Suprapubic skin (tissue), 4 donors: ENCODE measurements at regions not wholly inside any gene's neighbourhood (a gene's known extent, or its start where the extent isn't known, plus 50 kb on each side); places are given as distances from the start of the nearest gene placed in this dataset.
A peak's percentile ranks its signal among the peaks of the same experiment; 100 is the strongest.

ENCODE experiments used
- DNase-seq, 2 donors: peaks; one replicate each; pipeline ENCODE4 v3.0.0-alpha.2; 2019; ENCODE audit warnings: low spot score in 2 of 2
- H3K27ac ChIP-seq: fragments of 200-600 bp; sonication (generic); one replicate; pipeline ENCODE4 v1.5.1; 2019
- H3K27me3 ChIP-seq: fragments of 200-600 bp; sonication (generic); one replicate; pipeline ENCODE4 v1.5.1; 2019
- H3K36me3 ChIP-seq: fragments of 200-600 bp; sonication (generic); one replicate; pipeline ENCODE4 v1.5.1; 2019
- H3K4me1 ChIP-seq: fragments of 200-600 bp; sonication (generic); one replicate; pipeline ENCODE4 v1.5.1; 2019
- H3K4me3 ChIP-seq: fragments of 200-600 bp; sonication (generic); one replicate; pipeline ENCODE4 v1.5.1; 2019; ENCODE audit warnings: mild to moderate bottlenecking
- H3K9me3 ChIP-seq: fragments of 200-600 bp; sonication (generic); one replicate; pipeline ENCODE4 v1.5.1; 2019
- EP300 ChIP-seq: sonication (generic); formaldehyde crosslinking; IDR thresholded peaks from one replicate; pipeline ENCODE4 v1.6.1; 2017; ENCODE audit warnings: antibody characterized with exemption
- POLR2A ChIP-seq, 2 donors: fragments of 450-650 bp; IDR thresholded peaks; one replicate each; pipeline ENCODE4 v1.6.1; 2017; ENCODE audit warnings: antibody characterized with exemption in 2 of 2, mild to moderate bottlenecking in 2 of 2, moderate library complexity in 2 of 2
- POLR2AphosphoS5 ChIP-seq, 3 donors: sonication (generic); formaldehyde crosslinking; IDR thresholded peaks; one replicate each; pipeline ENCODE4 v1.6.1; 2017; ENCODE audit warnings: antibody characterized with exemption in 3 of 3
- WGBS: methylation state at CpG from one replicate; pipeline ENCODE4 v1.1.5; 2018; 5-methylcytosine and 5-hydroxymethylcytosine counted together
- TF ChIP-seq, protein P1 (sequence below), 2 donors: fragments of 200-600 bp in 1 of 2; fragments of 450-650 bp in 1 of 2; sonication (generic) in 1 of 2; IDR thresholded peaks; one replicate each; pipeline ENCODE4 v1.5.1; 2016 to 2019; ENCODE audit warnings: antibody characterized with exemption in 2 of 2, mild to moderate bottlenecking in 1 of 2, moderate library complexity in 1 of 2

DNA sequence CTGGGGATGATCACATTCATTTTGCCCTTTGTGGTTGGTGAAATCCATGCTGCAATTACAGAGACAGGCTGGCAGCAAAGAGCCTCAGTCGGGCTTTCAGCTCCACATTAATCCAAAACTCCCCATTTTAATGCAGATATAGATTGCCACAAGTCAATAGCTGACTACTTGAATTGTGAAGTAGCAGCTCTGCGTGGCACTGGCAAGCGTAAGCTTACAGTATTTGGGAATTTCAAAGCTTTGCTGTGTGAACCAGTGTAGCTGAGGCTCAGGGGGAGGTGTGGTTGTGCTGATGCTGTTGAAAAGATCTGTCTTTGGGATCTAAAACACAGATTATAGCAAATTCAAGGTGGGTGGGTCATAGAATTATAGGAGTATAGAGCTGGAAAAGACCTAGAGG lies 290.3 kb upstream of the ONECUT1 start:
- Histone ChIP-seq H3K4me3 (no peak overlapping the region), H3K27ac (no peak overlapping the region), H3K36me3 (no peaks in the 10 kb centered on the region), H3K4me1 (no peaks in the 10 kb centered on the region), H3K9me3 (no peaks in the 10 kb centered on the region), H3K27me3 (no peaks in the 10 kb centered on the region)
- no peak for TF ChIP-seq POLR2AphosphoS5 (IDR thresholded peaks at IDR 0.05)
- TF ChIP-seq, protein P1, sequence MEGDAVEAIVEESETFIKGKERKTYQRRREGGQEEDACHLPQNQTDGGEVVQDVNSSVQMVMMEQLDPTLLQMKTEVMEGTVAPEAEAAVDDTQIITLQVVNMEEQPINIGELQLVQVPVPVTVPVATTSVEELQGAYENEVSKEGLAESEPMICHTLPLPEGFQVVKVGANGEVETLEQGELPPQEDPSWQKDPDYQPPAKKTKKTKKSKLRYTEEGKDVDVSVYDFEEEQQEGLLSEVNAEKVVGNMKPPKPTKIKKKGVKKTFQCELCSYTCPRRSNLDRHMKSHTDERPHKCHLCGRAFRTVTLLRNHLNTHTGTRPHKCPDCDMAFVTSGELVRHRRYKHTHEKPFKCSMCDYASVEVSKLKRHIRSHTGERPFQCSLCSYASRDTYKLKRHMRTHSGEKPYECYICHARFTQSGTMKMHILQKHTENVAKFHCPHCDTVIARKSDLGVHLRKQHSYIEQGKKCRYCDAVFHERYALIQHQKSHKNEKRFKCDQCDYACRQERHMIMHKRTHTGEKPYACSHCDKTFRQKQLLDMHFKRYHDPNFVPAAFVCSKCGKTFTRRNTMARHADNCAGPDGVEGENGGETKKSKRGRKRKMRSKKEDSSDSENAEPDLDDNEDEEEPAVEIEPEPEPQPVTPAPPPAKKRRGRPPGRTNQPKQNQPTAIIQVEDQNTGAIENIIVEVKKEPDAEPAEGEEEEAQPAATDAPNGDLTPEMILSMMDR (IDR thresholded peaks at IDR 0.05) = no peak
- TF ChIP-seq POLR2A (IDR thresholded peaks at IDR 0.05) = no peak
- TF ChIP-seq EP300 = no peak
- 55% methylated on average over 3 of the region's 3 CpGs for WGBS
- DNase-seq = no peak

DNA sequence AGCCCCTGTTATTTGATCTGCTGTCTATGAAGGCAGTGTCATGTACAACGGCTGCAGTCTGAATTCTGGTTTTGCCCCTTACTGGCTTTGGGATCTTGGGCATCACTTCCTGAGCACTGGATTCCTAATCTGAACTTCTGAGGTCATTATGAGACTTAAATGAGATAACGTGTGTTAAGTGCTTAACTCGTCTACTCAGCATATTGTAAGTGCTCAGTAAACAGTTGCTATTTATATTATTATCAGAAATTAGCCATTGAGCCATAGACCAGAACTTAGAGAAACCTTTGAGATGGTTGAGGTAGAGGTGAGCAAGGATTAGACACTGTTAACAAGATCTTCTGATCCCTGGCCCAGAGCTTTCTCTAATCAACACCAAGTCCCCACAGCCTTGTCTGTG lies 284.1 kb upstream of the ONECUT1 start:
- no peak for DNase-seq
- Histone ChIP-seq H3K36me3 (no peaks in the 10 kb centered on the region), H3K4me1 (no peaks in the 10 kb centered on the region), H3K9me3 (no peaks in the 10 kb centered on the region), H3K4me3 (no peak overlapping the region), H3K27ac (no peak overlapping the region), H3K27me3 (no peaks in the 10 kb centered on the region)
- 55% methylated on average over 3 of the region's 3 CpGs for WGBS
- TF ChIP-seq, protein P1 (IDR thresholded peaks at IDR 0.05) = no peak
- TF ChIP-seq POLR2AphosphoS5 (IDR thresholded peaks at IDR 0.05) = no peak
- no peak for TF ChIP-seq POLR2A (IDR thresholded peaks at IDR 0.05)
- TF ChIP-seq EP300 = no peak

DNA sequence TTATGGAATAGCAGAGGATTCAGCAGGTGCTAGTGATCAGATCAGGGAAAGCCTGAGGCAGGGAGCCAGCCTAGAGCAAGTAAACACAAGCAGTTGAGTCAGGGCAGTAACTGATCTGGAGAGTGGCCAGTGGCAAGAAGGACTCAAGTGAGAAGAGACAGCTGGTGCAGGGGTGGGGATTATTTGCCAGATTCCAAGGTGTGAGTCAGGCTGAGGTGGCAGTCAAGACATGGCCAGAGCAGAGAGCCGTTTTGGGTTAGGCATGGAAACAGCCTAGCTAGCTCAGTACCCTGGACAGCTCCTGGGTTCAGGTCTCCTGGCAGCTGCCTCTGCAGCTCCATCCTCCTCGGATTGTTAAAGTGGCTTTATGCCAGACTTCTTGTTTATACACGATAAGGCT lies 281.9 kb upstream of the ONECUT1 start:
- H3K36me3 ChIP-seq = no peaks in the 10 kb centered on the region
- TF ChIP-seq POLR2A (IDR thresholded peaks at IDR 0.05) (no peak), EP300 (no peak), POLR2AphosphoS5 (IDR thresholded peaks at IDR 0.05) (peak in 1 of 3 donors; percentile 7)
- TF ChIP-seq, protein P1 (IDR thresholded peaks at IDR 0.05) = no peak
- peak in 1 of 2 donors; percentile 62 for DNase-seq
- no peaks in the 10 kb centered on the region for H3K27me3 ChIP-seq
- H3K9me3 ChIP-seq = no peaks in the 10 kb centered on the region
- no peak overlapping the region for H3K27ac ChIP-seq
- no peaks in the 10 kb centered on the region for H3K4me1 ChIP-seq
- 0% methylated on average over 3 of the region's 3 CpGs for WGBS
- no peak overlapping the region for H3K4me3 ChIP-seq

DNA sequence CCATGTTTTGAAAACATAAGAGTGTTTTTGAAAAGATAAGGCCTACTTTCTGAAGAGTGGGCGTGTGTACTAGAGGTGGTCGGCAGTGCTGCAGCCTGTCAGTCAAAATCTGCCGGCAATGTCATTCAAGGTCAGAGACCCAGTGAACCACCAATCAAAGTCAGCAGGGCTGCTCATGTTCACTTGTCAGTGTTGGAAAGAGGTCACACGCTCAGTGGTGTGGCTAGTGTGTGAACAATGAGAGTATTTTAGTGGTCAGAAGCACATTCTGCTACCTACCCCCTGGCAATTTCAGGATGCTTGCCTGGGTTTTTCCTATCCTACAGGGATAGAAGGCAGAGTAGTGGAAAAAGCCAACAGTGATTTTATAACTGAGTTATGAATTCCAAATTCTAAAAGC lies 278.5 kb upstream of the ONECUT1 start:
- DNase-seq = no peak
- TF ChIP-seq POLR2A (IDR thresholded peaks at IDR 0.05) = no peak
- TF ChIP-seq EP300 = no peak
- no peak for TF ChIP-seq POLR2AphosphoS5 (IDR thresholded peaks at IDR 0.05)
- TF ChIP-seq, protein P1 (IDR thresholded peaks at IDR 0.05) = no peak
- H3K27me3 ChIP-seq = no peaks in the 10 kb centered on the region
- H3K36me3 ChIP-seq = no peaks in the 10 kb centered on the region
- no peak overlapping the region for H3K27ac ChIP-seq
- H3K4me1 ChIP-seq = no peaks in the 10 kb centered on the region
- 70% methylated on average over 4 of the region's 4 CpGs for WGBS
- no peaks in the 10 kb centered on the region for H3K9me3 ChIP-seq
- H3K4me3 ChIP-seq = no peak overlapping the region

DNA sequence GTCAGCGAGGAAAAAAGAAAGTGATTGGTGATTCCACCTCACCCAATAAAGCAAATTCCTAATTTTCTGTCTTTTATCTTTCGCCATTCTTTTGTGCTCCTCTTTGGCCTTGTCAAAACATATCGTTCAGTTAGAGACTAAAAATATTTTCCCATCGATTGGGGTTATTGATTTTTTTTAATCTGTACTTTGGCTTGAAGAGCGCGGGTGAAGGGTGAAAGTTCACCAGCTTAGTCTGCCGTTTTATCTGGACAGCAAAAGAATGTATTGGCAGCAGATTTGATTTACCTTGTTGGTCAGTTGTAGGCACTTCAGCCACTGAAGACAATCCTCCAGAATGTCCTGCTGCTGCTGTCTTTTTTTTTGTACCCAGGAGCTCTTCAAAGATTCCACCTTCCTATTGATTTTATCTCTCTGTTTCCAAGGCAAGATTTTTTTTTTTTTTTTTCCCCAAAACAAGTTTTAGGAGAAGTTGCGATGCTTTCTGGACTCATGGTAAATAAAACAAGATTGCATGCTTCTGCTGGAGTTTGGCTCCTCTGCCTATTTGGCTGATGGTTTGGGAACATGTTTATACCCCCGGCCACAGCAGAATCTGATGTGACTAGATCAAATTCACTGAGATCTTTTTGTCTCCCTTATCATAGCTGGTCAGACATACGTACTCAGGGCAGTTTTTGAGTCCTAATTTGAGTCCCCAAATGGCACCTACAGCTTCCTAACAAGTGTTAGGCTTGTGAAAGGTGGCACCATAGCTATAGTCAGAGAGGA lies 269.3 kb upstream of the ONECUT1 start:
- WGBS = 86% methylated on average over 10 of the region's 10 CpGs
- Histone ChIP-seq H3K36me3 (no peaks in the 10 kb centered on the region), H3K9me3 (no peaks in the 10 kb centered on the region), H3K27me3 (no peaks in the 10 kb centered on the region), H3K27ac (no peak overlapping the region), H3K4me1 (no peaks in the 10 kb centered on the region), H3K4me3 (no peak overlapping the region)
- TF ChIP-seq, protein P1 (IDR thresholded peaks at IDR 0.05) = no peak
- TF ChIP-seq EP300 (no peak), POLR2AphosphoS5 (IDR thresholded peaks at IDR 0.05) (no peak), POLR2A (IDR thresholded peaks at IDR 0.05) (no peak)
- DNase-seq = no peak
